HG03442 (cell line): ENCODE measurements at regions not wholly inside any gene's neighbourhood (a gene's known extent, or its start where the extent isn't known, plus 50 kb on each side); places are given as distances from the start of the nearest gene placed in this dataset.
"Not testable (repeated sequence)": the region's sequence is repeated elsewhere in the genome, so short reads cannot be mapped to it uniquely, and the experiment has no call there.

ENCODE experiments used
- ATAC-seq: cut with Tn5 transposase; IDR thresholded peaks from one replicate; pipeline ENCODE4 v1.9.1; 2021; ENCODE audit warnings: mild to moderate bottlenecking, moderate library complexity; ENCODE audit not compliant: unreplicated experiment

- no peak for ATAC-seq
Measured at GRCh38 chr13:65615506-65615905, 1614.6 kb downstream of the PCDH9 start.

DNA sequence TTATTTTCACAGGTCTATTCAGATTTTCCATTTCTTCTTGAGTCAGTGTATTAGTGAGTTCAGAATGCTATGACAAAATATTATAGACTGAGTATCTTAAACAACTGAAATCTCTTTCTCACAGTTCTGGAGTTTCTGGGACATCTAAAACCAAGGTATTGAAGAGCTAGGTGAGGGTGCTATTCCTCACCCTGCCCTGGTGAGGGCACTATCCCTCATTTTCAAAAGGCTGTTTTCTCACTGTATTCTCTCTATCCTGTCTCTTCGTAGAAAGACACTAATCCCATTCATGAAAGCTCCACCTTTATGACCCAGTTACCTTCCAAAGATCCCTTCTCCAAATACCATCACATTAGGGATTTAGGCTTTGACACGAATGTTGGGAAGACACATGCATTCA, 1617.1 kb downstream of the PCDH9 start:
- no peak for ATAC-seq

DNA sequence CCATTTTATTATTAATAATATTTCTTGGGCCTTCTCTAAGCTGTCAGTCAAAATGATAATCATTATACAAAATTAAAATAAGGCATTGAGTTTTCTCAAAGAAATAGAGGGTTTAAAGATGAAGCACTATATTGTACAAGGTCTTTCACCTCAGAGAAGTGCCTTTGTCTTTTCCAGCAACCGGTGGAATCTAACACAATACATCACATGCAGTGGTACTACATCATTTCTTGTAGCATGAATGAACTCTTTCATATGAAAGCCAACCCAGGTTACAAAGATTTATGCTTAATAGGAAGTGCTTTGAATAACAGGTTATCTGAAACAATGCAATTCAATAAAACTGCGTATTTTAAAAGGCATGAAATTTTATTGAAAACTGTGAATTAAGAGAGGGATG, 1620.8 kb downstream of the PCDH9 start:
- no peak for ATAC-seq

DNA sequence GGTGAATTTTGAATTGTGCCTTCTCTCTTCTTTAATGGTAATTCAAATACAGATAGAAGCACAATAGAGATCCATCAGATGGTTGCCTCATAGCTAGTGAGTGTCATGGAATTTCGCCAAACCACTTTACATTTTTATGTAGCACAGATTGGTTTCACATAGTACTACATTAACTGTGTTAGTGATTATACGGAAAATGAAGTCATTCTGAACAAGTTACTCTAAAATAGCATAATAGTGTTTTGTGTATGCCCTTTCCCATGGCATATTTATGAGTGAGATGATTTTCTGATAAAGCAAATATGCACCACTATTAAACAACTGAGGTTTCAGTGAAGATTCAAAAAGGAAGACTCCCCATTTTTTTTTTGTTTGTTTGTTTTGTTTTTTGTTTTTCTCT, 1623.5 kb downstream of the PCDH9 start:
- ATAC-seq: no peak

DNA sequence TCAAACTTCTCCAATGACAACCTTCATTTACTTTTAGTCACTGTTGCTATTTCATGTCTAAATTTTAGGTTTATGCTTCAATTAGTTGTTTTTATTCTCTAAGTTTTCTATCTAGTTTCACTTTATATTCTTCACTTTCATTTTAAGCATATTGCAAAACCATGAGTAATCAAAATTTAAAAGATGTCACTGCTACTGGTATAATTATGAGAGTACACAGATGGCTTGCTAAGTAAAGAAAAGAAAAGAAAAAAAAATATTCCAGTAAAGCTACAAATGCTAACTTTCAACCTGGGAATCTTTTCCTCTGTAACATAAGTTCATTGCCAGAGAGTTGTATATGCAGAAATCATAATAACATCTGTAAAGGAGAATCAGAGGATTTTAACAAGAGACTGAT, 1624.7 kb downstream of the PCDH9 start:
- no peak for ATAC-seq

GRCh38 chr13:65603160-65603559, 1627.0 kb downstream of the PCDH9 start:
- no peak for ATAC-seq

GRCh38 chr13:65601855-65602254, 1628.3 kb downstream of the PCDH9 start:
- ATAC-seq: no peak

GRCh38 chr13:65600702-65601101, 1629.4 kb downstream of the PCDH9 start:
- no peak for ATAC-seq

DNA sequence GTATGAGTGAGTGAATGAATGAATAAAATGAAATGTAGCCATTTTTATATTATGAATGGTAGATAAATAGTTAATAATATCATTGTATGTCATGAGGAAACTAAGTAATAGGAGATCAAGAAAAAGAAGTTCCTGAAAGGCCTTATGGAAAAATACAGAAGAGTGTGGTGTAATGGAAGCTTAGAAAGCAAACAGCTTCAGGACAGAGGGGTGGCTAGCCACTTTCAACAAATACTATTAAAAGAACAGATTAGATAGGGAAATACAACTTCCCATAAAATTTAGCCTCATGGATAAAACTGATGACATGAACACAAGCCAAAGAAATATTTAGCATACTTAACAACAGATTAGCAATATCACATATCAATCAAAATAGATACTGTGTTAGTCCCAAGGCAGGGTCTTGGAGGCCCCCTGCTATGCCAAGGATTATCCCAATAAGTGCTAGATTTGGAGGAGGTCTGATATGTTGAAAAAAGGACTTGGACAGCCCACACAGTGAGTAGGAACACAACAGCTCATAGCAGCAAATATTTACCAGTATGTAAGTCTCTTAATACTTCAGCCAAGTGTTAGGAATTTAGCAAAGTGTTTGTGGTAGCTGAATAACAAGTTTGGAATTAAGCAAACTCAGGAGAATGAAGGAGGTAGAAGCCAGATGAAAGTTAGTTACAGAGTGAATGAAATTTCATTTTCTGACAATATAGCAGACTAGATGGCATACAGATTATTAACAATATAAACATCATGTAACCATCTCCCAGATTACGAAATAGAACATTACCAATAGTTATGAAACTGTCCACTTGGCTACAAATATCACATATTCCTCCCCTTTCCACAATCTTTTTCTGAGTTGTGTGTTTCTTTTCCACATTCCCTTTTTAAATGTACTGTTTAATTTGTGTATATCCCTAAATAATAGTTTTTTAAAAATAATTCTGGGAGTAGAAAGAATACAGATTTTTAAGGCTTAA, 1632.0 kb downstream of the PCDH9 start:
- ATAC-seq: no peak

DNA sequence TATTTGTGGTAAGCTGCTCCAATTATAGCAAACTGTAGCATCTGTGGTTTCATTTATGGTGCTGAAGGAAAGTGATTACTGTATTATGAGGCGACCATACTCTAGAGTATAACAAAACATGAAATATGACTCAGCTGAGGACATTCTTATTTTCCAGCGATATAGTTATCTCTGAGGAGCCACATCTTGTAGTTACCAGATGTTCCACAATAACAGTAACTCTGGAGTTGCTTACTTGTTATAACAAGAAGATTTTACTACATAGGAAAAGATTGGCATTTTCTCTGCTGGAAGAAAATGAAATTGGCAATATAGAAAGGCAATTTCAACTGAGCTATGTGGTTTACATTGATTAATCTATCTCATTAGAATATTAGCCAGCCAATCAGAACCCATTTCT, 1634.2 kb downstream of the PCDH9 start:
- ATAC-seq: no peak

GRCh38 chr13:65594298-65594781, 1635.8 kb downstream of the PCDH9 start:
- ATAC-seq: no peak

- ATAC-seq: no peak
Measured at GRCh38 chr13:65593298-65593874, 1636.8 kb downstream of the PCDH9 start.

DNA sequence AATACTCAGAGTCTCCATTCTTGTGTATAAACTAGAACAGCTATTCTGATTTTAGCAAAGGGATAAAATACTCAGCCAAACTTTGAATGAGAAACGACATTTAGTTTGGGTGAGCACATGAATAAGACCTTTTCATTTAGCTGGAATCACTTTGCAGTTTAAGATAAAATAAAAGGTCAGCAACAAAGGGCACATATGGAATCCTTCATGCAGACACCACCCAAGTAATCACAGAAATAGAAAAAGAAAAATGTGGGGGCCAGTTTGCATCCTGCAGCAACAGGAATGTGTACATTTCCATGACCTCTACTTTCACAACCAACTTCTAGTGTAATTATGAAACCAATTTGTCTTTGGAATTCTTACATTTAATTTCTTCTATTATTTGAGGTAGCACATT, 1637.4 kb downstream of the PCDH9 start:
- ATAC-seq: no peak

- ATAC-seq: no peak
Measured at GRCh38 chr13:65585346-65585745, 1644.8 kb downstream of the PCDH9 start.

DNA sequence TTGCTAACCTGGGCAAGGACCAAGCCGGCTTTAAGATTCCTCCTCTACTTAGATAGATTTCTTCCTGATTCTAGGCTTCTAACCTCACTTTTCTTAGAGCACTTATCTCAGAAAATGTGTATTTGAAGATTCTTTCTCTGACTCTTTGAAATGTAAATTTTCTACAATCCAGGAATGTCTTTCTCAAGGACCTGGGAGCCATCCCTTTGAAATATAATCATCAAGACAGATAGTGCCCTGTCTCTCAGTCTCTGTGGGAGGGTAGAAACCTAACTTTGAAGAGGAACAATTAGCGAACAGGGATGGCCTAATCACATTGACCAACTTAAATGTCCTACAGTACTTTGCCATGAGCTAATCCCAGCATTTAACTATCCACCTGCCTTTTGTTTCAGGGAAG, 1646.0 kb downstream of the PCDH9 start:
- no peak for ATAC-seq

- ATAC-seq: no peak
Measured at GRCh38 chr13:65582160-65582559, 1648.0 kb downstream of the PCDH9 start.

DNA sequence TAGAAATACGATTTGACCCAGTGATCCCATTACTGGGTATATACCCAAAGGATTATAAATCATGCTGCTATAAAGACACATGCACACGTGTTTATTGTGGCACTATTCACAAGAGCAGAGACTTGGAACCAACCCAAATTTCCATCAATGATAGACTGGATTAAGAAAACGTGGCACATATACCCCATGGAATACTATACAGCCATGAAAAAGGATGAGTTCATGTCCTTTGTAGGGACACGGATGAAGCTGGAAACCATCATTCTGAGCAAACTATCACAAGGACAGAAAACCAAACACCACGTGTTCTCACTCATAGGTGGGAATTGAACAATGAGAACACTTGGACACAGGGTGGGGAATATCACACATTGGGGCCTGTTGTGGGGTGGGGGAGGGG, 1665.6 kb downstream of the PCDH9 start:
- not testable (repeated sequence) for ATAC-seq

DNA sequence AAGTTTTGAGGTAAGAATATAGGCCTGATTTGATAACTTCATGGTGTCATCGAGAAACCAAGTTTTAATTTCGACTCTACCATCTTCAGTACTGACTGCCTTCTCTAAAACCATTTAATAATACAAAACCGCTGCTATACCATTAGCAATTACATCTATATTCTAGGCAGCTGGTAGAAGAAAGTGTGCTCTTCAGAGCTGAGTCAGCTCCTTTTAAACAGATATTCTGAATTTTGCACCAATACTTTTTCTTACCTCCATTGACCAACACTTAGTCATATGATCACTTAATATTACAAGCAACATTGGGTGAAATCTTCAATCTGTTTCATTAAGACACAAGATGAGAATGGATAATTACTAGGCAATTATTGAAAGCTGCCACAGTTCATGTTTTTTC, 1667.8 kb downstream of the PCDH9 start:
- ATAC-seq: no peak

- ATAC-seq: no peak
Measured at GRCh38 chr13:65560936-65561335, 1669.2 kb downstream of the PCDH9 start.

- no peak for ATAC-seq
Measured at GRCh38 chr13:65555962-65556361, 1674.2 kb downstream of the PCDH9 start.

- no peak for ATAC-seq
Measured at GRCh38 chr13:65553096-65553727, 1676.9 kb downstream of the PCDH9 start.

- ATAC-seq: no peak
Measured at GRCh38 chr13:65551208-65551607, 1678.9 kb downstream of the PCDH9 start.
